ENCODE measurements at regions not wholly inside any gene's neighbourhood (a gene's known extent, or its start where the extent isn't known, plus 50 kb on each side); places are given as distances from the start of the nearest gene placed in this dataset.

DNA sequence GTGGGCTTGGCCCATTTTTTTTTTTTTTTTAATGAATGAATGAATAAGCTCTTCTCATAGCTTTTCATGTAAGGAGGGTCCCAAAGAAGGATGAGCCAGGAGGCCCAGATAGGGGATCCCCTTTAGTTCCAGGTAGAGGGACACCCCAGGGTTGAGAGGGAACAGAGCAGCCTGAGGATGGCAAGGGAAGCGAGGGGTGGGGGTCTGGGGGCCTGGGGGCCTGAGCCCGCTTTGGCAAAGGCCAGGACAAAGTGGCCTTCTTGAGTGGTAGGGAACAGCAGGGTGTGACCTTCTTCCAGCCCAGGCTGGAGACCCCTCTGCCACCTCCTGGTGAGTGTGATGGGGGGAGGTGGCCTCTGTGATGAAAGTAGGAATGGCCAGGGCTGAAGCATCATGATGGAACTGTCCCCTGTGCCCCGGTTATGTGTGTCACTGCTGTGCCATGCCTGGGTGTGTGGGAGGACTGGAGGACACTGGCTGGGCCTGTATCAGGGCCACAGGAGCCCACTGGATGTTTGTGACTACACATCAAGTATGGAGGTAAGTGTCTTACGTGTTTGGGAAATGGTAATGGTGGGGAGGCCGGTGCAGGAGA lies 263.5 kb upstream of the HDAC4 start:
- H3K4me3 Mint-ChIP-seq (ENCODE audit: unreplicated experiment) = no peak overlapping the region
- no peaks in the 10 kb centered on the region for H3K36me3 Mint-ChIP-seq (ENCODE audit: low read depth, unreplicated experiment)
- TF ChIP-seq, protein P1, sequence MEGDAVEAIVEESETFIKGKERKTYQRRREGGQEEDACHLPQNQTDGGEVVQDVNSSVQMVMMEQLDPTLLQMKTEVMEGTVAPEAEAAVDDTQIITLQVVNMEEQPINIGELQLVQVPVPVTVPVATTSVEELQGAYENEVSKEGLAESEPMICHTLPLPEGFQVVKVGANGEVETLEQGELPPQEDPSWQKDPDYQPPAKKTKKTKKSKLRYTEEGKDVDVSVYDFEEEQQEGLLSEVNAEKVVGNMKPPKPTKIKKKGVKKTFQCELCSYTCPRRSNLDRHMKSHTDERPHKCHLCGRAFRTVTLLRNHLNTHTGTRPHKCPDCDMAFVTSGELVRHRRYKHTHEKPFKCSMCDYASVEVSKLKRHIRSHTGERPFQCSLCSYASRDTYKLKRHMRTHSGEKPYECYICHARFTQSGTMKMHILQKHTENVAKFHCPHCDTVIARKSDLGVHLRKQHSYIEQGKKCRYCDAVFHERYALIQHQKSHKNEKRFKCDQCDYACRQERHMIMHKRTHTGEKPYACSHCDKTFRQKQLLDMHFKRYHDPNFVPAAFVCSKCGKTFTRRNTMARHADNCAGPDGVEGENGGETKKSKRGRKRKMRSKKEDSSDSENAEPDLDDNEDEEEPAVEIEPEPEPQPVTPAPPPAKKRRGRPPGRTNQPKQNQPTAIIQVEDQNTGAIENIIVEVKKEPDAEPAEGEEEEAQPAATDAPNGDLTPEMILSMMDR (IDR thresholded peaks at IDR 0.05; ENCODE audit: unreplicated experiment) = no peak
- DNase-seq (ENCODE audit: low spot score) = no peak
- H3K27ac Mint-ChIP-seq (ENCODE audit: unreplicated experiment) = no peak overlapping the region
- peaks cover 12% of the 10 kb centered on the region for H3K4me1 Mint-ChIP-seq (ENCODE audit: unreplicated experiment)
- no peaks in the 10 kb centered on the region for H3K9me3 Mint-ChIP-seq (ENCODE audit: unreplicated experiment)
- peaks cover 4% of the 10 kb centered on the region for H3K27me3 Mint-ChIP-seq (ENCODE audit: unreplicated experiment)

DNA sequence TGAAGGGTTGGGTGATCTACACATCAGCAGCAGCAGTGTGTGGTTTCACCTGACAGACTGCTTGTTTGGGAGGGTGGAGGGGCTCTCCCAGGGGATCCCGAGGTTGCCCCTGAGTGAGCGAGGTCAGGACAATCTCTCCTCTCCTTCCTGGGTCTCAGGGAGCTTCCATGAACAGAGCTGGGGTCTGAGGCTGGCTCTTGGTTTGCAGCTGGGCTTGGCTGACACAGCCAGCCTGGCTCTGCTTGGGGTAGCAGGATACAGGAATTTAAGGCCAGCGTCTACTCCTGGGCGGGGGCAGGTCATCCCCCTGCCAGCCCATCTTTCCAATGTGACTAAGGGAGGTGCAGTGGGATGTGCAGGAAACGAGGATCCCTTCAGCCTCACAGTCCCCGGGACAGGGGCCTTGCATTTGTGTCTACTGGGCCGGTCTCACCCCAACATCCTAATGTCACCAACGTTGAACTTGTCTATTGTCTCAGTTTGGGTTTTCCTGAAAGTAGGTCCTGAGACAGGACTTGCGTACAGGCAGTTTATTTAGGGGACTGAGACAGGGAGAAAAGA lies 262.6 kb upstream of the HDAC4 start:
- no peaks in the 10 kb centered on the region for H3K36me3 Mint-ChIP-seq (ENCODE audit: low read depth, unreplicated experiment)
- peaks cover 2% of the 10 kb centered on the region for H3K27me3 Mint-ChIP-seq (ENCODE audit: unreplicated experiment)
- no peaks in the 10 kb centered on the region for H3K9me3 Mint-ChIP-seq (ENCODE audit: unreplicated experiment)
- TF ChIP-seq, protein P1 (IDR thresholded peaks at IDR 0.05; ENCODE audit: unreplicated experiment) = no peak
- H3K4me3 Mint-ChIP-seq (ENCODE audit: unreplicated experiment) = no peak overlapping the region
- DNase-seq (ENCODE audit: low spot score) = no peak
- H3K27ac Mint-ChIP-seq (ENCODE audit: unreplicated experiment) = no peak overlapping the region
- H3K4me1 Mint-ChIP-seq (ENCODE audit: unreplicated experiment) = peaks cover 12% of the 10 kb centered on the region

DNA sequence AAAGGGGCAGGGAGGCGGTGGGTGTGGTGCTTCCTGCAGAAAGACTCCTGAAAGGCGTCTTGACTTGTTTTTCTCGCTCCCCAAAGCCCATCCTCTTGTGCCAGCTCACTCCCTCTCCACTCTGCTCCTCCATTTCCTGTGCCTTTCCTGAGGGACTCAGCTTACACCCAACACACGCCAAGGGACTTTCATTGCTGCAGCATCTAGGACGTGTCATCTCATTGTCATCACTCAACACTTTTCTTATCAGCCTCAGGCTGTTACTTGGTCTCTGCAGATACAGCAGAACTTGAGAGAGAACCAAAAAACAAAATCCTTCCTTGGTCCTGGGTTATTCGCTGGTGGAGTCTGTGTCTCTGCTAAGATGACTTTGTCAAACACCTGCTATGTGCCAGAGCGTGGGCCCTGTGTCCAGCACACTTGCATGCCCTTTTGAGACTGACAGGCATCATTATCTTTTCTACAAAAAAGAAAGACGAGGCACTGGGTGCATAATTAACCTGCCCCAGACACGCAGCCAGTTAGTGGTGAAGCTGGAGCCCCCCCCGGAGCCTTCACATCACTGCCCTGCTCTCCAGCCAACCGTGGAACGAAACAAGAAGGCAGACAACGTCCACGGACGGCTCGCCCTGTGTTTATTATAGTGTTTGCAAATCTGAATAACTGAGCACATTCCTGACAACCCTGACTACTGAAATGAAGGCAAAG lies 261.7 kb upstream of the HDAC4 start:
- Mint-ChIP-seq H3K27ac (ENCODE audit: unreplicated experiment) (no peak overlapping the region), H3K36me3 (ENCODE audit: low read depth, unreplicated experiment) (no peaks in the 10 kb centered on the region), H3K27me3 (ENCODE audit: unreplicated experiment) (peaks cover 2% of the 10 kb centered on the region), H3K9me3 (ENCODE audit: unreplicated experiment) (no peaks in the 10 kb centered on the region), H3K4me1 (ENCODE audit: unreplicated experiment) (peaks cover 12% of the 10 kb centered on the region), H3K4me3 (ENCODE audit: unreplicated experiment) (no peak overlapping the region)
- TF ChIP-seq, protein P1 (IDR thresholded peaks at IDR 0.05; ENCODE audit: unreplicated experiment) = no peak
- DNase-seq (ENCODE audit: low spot score) = no peak

DNA sequence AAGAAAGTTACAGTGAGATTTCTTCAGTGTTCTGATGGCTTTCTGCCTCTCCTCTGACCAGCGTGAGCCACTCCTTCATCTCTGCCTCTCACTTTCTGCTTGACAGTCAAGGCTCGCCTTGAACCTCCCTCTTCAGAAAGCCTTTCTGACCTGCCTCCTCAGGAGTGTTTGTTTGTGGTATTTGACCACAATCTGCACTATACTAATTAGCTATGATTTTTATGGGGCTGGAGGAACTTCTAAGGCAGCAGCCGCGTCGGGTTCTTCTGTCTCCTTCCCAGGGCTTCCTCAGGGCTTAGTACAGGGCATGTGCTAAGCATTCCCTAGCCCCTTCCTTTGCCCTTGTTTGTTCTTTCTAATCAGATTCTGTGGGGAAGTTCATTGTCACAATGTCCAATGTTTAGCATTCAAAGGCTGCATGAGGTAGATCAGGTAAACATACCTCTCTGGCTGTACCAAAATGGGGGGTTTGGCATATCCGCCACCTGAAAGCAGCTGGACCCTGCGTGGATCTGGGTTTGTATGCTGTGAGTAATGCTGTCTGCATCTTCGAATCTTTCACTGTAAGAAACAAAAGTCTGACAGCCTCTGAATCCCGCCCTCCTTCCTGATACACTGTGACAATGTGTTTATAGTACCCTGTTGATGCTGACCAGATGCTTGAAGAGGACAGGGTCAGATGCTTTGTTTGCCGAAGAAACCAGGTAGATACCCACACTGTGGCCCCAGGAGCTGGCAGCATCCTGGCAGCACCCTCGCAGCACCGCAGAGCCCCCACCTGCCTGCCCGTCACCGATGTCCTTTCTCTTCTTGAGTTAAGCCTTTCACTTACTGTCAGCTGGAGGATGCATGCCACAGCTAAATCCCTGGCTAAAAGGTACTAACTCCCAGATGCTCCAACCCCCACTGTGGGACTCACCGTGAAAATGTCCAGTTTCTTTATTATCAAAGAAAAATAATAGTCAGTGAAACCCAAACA lies 260.8 kb upstream of the HDAC4 start:
- no peak overlapping the region for H3K27ac Mint-ChIP-seq (ENCODE audit: unreplicated experiment)
- peaks cover 12% of the 10 kb centered on the region for H3K4me1 Mint-ChIP-seq (ENCODE audit: unreplicated experiment)
- TF ChIP-seq, protein P1 (IDR thresholded peaks at IDR 0.05; ENCODE audit: unreplicated experiment) = no peak
- H3K4me3 Mint-ChIP-seq (ENCODE audit: unreplicated experiment) = no peak overlapping the region
- H3K27me3 Mint-ChIP-seq (ENCODE audit: unreplicated experiment) = peaks cover 2% of the 10 kb centered on the region
- no peak for DNase-seq (ENCODE audit: low spot score)
- no peaks in the 10 kb centered on the region for H3K9me3 Mint-ChIP-seq (ENCODE audit: unreplicated experiment)
- H3K36me3 Mint-ChIP-seq (ENCODE audit: low read depth, unreplicated experiment) = no peaks in the 10 kb centered on the region

All from endothelial cell (in vitro differentiated cells).